Natural killer cell (primary cell): ENCODE measurements at regions not wholly inside any gene's neighbourhood (a gene's known extent, or its start where the extent isn't known, plus 50 kb on each side); places are given as distances from the start of the nearest gene placed in this dataset.

ENCODE experiments used
- ATAC-seq, 3 donors: fragments of 150-1000 bp in 2 of 3; fragments of 200-7000 bp in 1 of 3; cut with Tn5 transposase; 1 replicate in 1 of 3; 2 replicates in 2 of 3; pipeline ENCODE4 v1.10.0; 2021; ENCODE audit warnings: mild to moderate bottlenecking in 2 of 3, moderate library complexity in 2 of 3
- DNase-seq, 2 donors: peaks; one replicate each; pipeline versions ENCODE4 v3.0.0 to v3.0.0-alpha.2; 2013 to 2021; ENCODE audit warnings: mixed read lengths in 1 of 2
- H3K27ac ChIP-seq: one replicate; pipeline ENCODE4 v1.5.1; 2013; ENCODE audit warnings: mild to moderate bottlenecking, low read length
- H3K27me3 ChIP-seq: one replicate; pipeline ENCODE4 v1.6.1; 2013; ENCODE audit warnings: low read length; ENCODE audit not compliant: control insufficient read depth, insufficient read depth
- H3K36me3 ChIP-seq: one replicate; pipeline ENCODE4 v1.6.1; 2013; ENCODE audit warnings: low read length; ENCODE audit not compliant: control insufficient read depth, insufficient read depth
- H3K4me1 ChIP-seq: one replicate; pipeline ENCODE4 v1.6.1; 2013; ENCODE audit warnings: low read length; ENCODE audit not compliant: control insufficient read depth, insufficient read depth
- H3K4me3 ChIP-seq: one replicate; pipeline ENCODE4 v1.5.1; 2013; ENCODE audit warnings: low read length
- H3K9me3 ChIP-seq: one replicate; pipeline ENCODE4 v1.6.1; 2013; ENCODE audit warnings: low read length; ENCODE audit not compliant: control insufficient read depth, insufficient read depth
- H3K27ac Mint-ChIP-seq, 2 donors: one replicate each; pipeline ENCODE4 v1.8.0; 2022; ENCODE audit warnings: mild to moderate bottlenecking in 2 of 2, mixed read lengths in 2 of 2, moderate library complexity in 1 of 2
- H3K27me3 Mint-ChIP-seq, 2 donors: one replicate each; pipeline ENCODE4 v1.8.0; 2022; ENCODE audit warnings: low read depth in 2 of 2, mixed read lengths in 2 of 2
- H3K36me3 Mint-ChIP-seq: one replicate; pipeline ENCODE4 v1.8.0; 2022; ENCODE audit warnings: mixed read lengths
- H3K4me1 Mint-ChIP-seq, 2 donors: one replicate each; pipeline ENCODE4 v1.8.0; 2022; ENCODE audit warnings: mixed read lengths in 2 of 2
- H3K4me3 Mint-ChIP-seq: one replicate; pipeline ENCODE4 v1.8.0; 2022; ENCODE audit warnings: mild to moderate bottlenecking, moderate library complexity, mixed read lengths
- H3K9me3 Mint-ChIP-seq, 2 donors: one replicate each; pipeline ENCODE4 v1.8.0; 2022; ENCODE audit warnings: mixed read lengths in 2 of 2
- WGBS: methylation state at CpG from one replicate; pipeline ENCODE4 v1.1.7; 2013; ENCODE audit warnings: missing lambda C conversion rate; ENCODE audit not compliant: insufficient coverage; 5-methylcytosine and 5-hydroxymethylcytosine counted together
- intact Hi-C: fragments of 100-400 bp; cut with micrococcal nuclease; formaldehyde crosslinking; loops from one replicate; pipeline ENCODE4 v1.14.2; 2022
- TF ChIP-seq, protein P1 (sequence below): fragments of 200-600 bp; IDR thresholded peaks from one replicate; pipeline ENCODE4 v1.8.0; 2022; ENCODE audit warnings: antibody characterized with exemption

DNA sequence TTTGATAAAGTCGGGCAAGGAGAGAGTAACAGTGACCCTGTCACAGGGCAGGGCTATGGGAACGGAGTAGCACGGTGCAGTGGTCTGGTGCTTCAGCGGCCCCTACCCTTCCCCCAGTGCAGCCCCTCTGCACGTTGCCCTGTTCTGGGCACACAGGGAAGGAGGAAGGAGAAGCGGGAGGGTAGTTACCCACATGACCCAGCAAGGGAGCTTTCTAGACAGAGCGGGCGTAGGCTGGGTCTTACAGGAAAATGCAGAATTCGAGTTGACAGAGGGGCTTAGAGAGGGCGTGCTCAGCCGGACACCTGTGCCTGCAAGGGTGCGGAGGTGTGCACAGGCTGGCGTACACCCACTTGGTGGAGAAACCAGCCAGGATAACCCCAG lies 341.2 kb downstream of the NPHP4 start:
- peaks cover 16 to 17% of the 10 kb centered on the region in 2 donors for H3K27me3 Mint-ChIP-seq
- no peaks in the 10 kb centered on the region for H3K36me3 Mint-ChIP-seq
- H3K9me3 Mint-ChIP-seq = peaks cover 2 to 4% of the 10 kb centered on the region in 2 donors
- 81% methylated on average over 13 of the region's 13 CpGs for WGBS
- ATAC-seq = no peak
- no peaks in the 10 kb centered on the region for H3K4me1 ChIP-seq
- intact Hi-C loops = no loop called here
- no peaks in the 10 kb centered on the region for H3K9me3 ChIP-seq
- peaks cover 6% of the 10 kb centered on the region for H3K27me3 ChIP-seq
- H3K27ac Mint-ChIP-seq = no peak overlapping the region
- no peak overlapping the region for H3K27ac ChIP-seq
- TF ChIP-seq, protein P1, sequence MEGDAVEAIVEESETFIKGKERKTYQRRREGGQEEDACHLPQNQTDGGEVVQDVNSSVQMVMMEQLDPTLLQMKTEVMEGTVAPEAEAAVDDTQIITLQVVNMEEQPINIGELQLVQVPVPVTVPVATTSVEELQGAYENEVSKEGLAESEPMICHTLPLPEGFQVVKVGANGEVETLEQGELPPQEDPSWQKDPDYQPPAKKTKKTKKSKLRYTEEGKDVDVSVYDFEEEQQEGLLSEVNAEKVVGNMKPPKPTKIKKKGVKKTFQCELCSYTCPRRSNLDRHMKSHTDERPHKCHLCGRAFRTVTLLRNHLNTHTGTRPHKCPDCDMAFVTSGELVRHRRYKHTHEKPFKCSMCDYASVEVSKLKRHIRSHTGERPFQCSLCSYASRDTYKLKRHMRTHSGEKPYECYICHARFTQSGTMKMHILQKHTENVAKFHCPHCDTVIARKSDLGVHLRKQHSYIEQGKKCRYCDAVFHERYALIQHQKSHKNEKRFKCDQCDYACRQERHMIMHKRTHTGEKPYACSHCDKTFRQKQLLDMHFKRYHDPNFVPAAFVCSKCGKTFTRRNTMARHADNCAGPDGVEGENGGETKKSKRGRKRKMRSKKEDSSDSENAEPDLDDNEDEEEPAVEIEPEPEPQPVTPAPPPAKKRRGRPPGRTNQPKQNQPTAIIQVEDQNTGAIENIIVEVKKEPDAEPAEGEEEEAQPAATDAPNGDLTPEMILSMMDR = no peak
- no peak overlapping the region for H3K4me3 ChIP-seq
- no peak overlapping the region for H3K4me3 Mint-ChIP-seq
- no peak for DNase-seq
- H3K36me3 ChIP-seq = no peaks in the 10 kb centered on the region
- no peaks in the 10 kb centered on the region for H3K4me1 Mint-ChIP-seq

GRCh38 chr1:5650283-5651026 lies 341.8 kb downstream of the NPHP4 start:
- Mint-ChIP-seq H3K36me3 (no peaks in the 10 kb centered on the region), H3K4me3 (no peak overlapping the region), H3K4me1 (no peaks in the 10 kb centered on the region), H3K9me3 (peaks cover 0 to 2% of the 10 kb centered on the region in 2 donors), H3K27ac (no peak overlapping the region), H3K27me3 (peaks cover 13 to 16% of the 10 kb centered on the region in 2 donors)
- Histone ChIP-seq H3K9me3 (no peaks in the 10 kb centered on the region), H3K27ac (no peak overlapping the region), H3K36me3 (no peaks in the 10 kb centered on the region), H3K4me3 (no peak overlapping the region), H3K27me3 (peaks cover 6% of the 10 kb centered on the region), H3K4me1 (no peaks in the 10 kb centered on the region)
- intact Hi-C loops = no loop called here
- DNase-seq (no peak), ATAC-seq (no peak)
- WGBS = 93% methylated on average over 21 of the region's 22 CpGs
- TF ChIP-seq, protein P1 = no peak

DNA sequence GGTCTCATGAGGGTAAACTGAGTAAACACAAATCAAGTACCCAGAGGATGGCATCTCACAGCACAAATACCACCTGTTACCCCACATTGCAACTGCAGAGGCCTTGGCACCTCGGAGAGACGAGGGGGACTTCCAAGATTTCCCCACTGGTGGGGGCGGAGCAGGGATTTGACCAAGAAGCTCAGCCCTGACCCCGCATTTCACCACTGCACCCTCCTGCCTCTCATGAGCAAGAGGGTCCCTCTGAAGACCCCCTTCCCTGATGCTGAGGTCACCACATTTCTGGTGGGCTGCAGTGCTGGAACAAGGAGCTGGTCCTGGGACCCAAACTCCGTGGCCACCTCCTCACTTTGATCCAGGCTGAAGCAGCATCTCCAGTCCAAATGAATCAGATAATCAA lies 342.4 kb downstream of the NPHP4 start:
- H3K4me1 Mint-ChIP-seq = no peaks in the 10 kb centered on the region
- H3K9me3 Mint-ChIP-seq = peaks cover 0 to 2% of the 10 kb centered on the region in 2 donors
- intact Hi-C loops = no loop called here
- no peak overlapping the region for H3K4me3 Mint-ChIP-seq
- no peak overlapping the region for H3K27ac Mint-ChIP-seq
- H3K4me1 ChIP-seq = no peaks in the 10 kb centered on the region
- H3K27me3 ChIP-seq = peaks cover 6% of the 10 kb centered on the region
- peaks cover 13 to 16% of the 10 kb centered on the region in 2 donors for H3K27me3 Mint-ChIP-seq
- WGBS = 82% methylated on average over 5 of the region's 5 CpGs
- DNase-seq (no peak), ATAC-seq (no peak)
- H3K36me3 Mint-ChIP-seq = no peaks in the 10 kb centered on the region
- H3K27ac ChIP-seq = no peak overlapping the region
- H3K4me3 ChIP-seq = no peak overlapping the region
- peaks cover 6% of the 10 kb centered on the region for H3K9me3 ChIP-seq
- TF ChIP-seq, protein P1 = no peak
- no peaks in the 10 kb centered on the region for H3K36me3 ChIP-seq

- H3K4me3 ChIP-seq = no peak overlapping the region
- 82% methylated on average over 4 of the region's 4 CpGs for WGBS
- no peak overlapping the region for H3K27ac ChIP-seq
- Mint-ChIP-seq H3K4me3 (no peak overlapping the region), H3K27ac (no peak overlapping the region), H3K9me3 (peaks cover 0 to 2% of the 10 kb centered on the region in 2 donors), H3K4me1 (no peaks in the 10 kb centered on the region), H3K27me3 (peaks cover 13 to 16% of the 10 kb centered on the region in 2 donors), H3K36me3 (no peaks in the 10 kb centered on the region)
- H3K4me1 ChIP-seq = no peaks in the 10 kb centered on the region
- no peak for ATAC-seq
- TF ChIP-seq, protein P1 = no peak
- H3K9me3 ChIP-seq = peaks cover 6% of the 10 kb centered on the region
- no peaks in the 10 kb centered on the region for H3K36me3 ChIP-seq
- DNase-seq = no peak
- intact Hi-C loops = no loop called here
- H3K27me3 ChIP-seq = peaks cover 6% of the 10 kb centered on the region
Measured at GRCh38 chr1:5649166-5649551, 343.1 kb downstream of the NPHP4 start.
